H1 (cell line): ENCODE measurements at regions not wholly inside any gene's neighbourhood (a gene's known extent, or its start where the extent isn't known, plus 50 kb on each side); places are given as distances from the start of the nearest gene placed in this dataset.

ENCODE experiments used
- CBX5 ChIP-seq: fragments of 300-800, 300-1000 bp; sonication (generic); IDR thresholded peaks from 2 replicates; pipeline ENCODE4 v1.7.1; 2016; ENCODE audit warnings: antibody characterized with exemption, low read length, low read depth
- E2F6 ChIP-seq: IDR thresholded peaks from 2 replicates; pipeline ENCODE4 v1.6.1; 2012; ENCODE audit warnings: inconsistent platforms
- EP300 ChIP-seq, 2 experiments: IDR thresholded peaks; 1 replicate in 1 of 2; 2 replicates in 1 of 2; pipeline ENCODE4 v1.6.1; 2011 to 2012; ENCODE audit warnings: low read depth in 2 of 2, low read length in 2 of 2, mild to moderate bottlenecking in 2 of 2, borderline replicate concordance in 1 of 2, inconsistent platforms in 1 of 2, moderate library complexity in 1 of 2
- FOSL1 ChIP-seq: IDR thresholded peaks from 2 replicates; pipeline ENCODE4 v1.6.1; 2011; ENCODE audit warnings: mild to moderate bottlenecking, low read depth, low read length, moderate library complexity; ENCODE audit not compliant: insufficient read depth
- GABPA ChIP-seq: IDR thresholded peaks from 2 replicates; pipeline ENCODE4 v1.6.1; 2011; ENCODE audit warnings: mild to moderate bottlenecking, low read length, moderate library complexity, borderline replicate concordance; ENCODE audit not compliant: insufficient read depth
- HDAC2 ChIP-seq, 2 experiments: fragments of 300-600 bp in 1 of 2; sonication (generic) in 1 of 2; IDR thresholded peaks; 2 replicates each; pipeline ENCODE4 v1.6.1; 2011 to 2012; ENCODE audit warnings: low read depth in 2 of 2, low read length in 2 of 2, mild to moderate bottlenecking in 2 of 2, moderate library complexity in 2 of 2, borderline replicate concordance in 1 of 2, inconsistent platforms in 1 of 2
- POU5F1 ChIP-seq: IDR thresholded peaks from 2 replicates; pipeline ENCODE4 v1.6.1; 2011; ENCODE audit warnings: low read depth, mild to moderate bottlenecking, low read length, moderate library complexity
- YY1 ChIP-seq: IDR thresholded peaks from 2 replicates; pipeline ENCODE4 v1.6.1; 2011; ENCODE audit warnings: low read depth, mild to moderate bottlenecking, low read length

DNA sequence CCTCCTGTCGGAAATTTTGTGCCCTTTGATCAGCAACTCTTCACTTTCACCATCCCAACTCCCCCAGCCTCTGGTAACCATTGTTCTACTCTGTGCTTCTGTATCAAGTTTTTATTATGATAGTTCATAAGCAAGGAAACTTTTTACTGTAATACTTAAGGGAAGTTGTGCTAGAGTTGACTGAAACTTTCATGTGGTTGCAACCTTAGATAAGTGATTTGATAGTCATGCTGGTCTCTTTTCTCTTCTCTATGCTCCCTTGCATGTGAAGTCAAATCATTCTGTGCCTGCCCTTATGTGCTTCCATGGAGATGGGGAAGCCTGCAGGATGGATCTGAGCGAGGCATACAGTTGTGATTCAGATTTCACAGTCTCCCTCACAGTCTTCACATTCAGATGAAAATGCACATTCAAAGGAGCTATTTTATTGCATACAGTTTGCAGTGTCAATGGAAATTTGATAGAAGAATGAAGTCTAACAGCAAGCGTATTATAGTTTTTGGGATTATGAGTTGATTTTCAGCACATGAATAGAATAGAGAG is 1428.3 kb upstream of the TENM3 start (continued):
- no peak for TF ChIP-seq FOSL1
- TF ChIP-seq GABPA: no peak
- no peak for TF ChIP-seq CBX5
- no peak for TF ChIP-seq POU5F1
- no peak for TF ChIP-seq HDAC2 (IDR thresholded peaks at IDR 0.05; ENCODE audit: borderline replicate concordance in 1 of 2, low read depth in 2 of 2, low read length in 2 of 2)
- no peak for TF ChIP-seq E2F6
- TF ChIP-seq EP300 (IDR thresholded peaks at IDR 0.05; ENCODE audit: borderline replicate concordance in 1 of 2, low read depth in 2 of 2, low read length in 2 of 2): no peak
- TF ChIP-seq YY1: no peak
- TF ChIP-seq, all 59 proteins: peak for 0
